ENCODE measurements at regions not wholly inside any gene's neighbourhood (a gene's known extent, or its start where the extent isn't known, plus 50 kb on each side); places are given as distances from the start of the nearest gene placed in this dataset.

GRCh38 chr3:127035677-127036076 lies 52.8 kb downstream of the PLXNA1 start:
- Histone ChIP-seq H3K23me2 (ENCODE audit: insufficient read length, low read depth, low read length, poor library complexity, severe bottlenecking) (no peaks in the 10 kb centered on the region), H3K4me2 (ENCODE audit: insufficient read depth, insufficient read length, low read length) (no peak overlapping the region), H2BK5ac (ENCODE audit: insufficient read length, low read length) (no peak overlapping the region), H3T11ph (ENCODE audit: low read length) (no peak overlapping the region), H4K20me1 (ENCODE audit: control insufficient read depth, insufficient read depth, insufficient read length) (no peaks in the 10 kb centered on the region), H3K27me3 (ENCODE audit: insufficient read depth, low read length) (no peaks in the 10 kb centered on the region), H4K5ac (ENCODE audit: insufficient read length, low read depth, low read length) (no peak overlapping the region), H3K9me3 (ENCODE audit: control insufficient read depth, low read depth, low read length) (no peaks in the 10 kb centered on the region), H3K4me1 (ENCODE audit: insufficient read depth, low read length) (no peaks in the 10 kb centered on the region), H2BK120ac (ENCODE audit: low read depth, low read length, poor library complexity, severe bottlenecking) (no peak overlapping the region), H2BK20ac (ENCODE audit: low read depth, low read length, poor library complexity, severe bottlenecking) (no peak overlapping the region), H3K14ac (ENCODE audit: insufficient read depth, low read length) (no peak overlapping the region; the same call in 1 of the 2 replicates), H2AK5ac (ENCODE audit: insufficient read length, low read length) (no peak overlapping the region), H3K79me2 (ENCODE audit: insufficient read depth, low read length) (no peaks in the 10 kb centered on the region), H3K18ac (ENCODE audit: insufficient read length, low read depth, low read length) (no peak overlapping the region), H3K27ac (ENCODE audit: insufficient read length, low read depth, low read length) (no peak overlapping the region), H4K8ac (replicated peaks; ENCODE audit: insufficient read length, low read depth, low read length) (no peak overlapping the region), H3K4ac (ENCODE audit: low read depth, low read length) (no peak overlapping the region), H4K91ac (ENCODE audit: insufficient read length, low read depth, low read length) (no peak overlapping the region), H3K56ac (ENCODE audit: insufficient read length, low read depth, low read length) (no peak overlapping the region), H3K9ac (ENCODE audit: extremely low read depth, insufficient read length, low read length) (no peak overlapping the region), H2BK15ac (ENCODE audit: low read depth, low read length) (no peak overlapping the region), H3K79me1 (ENCODE audit: insufficient read depth, low read depth, low read length, poor library complexity, severe bottlenecking) (no peaks in the 10 kb centered on the region), H2AFZ (ENCODE audit: low read length) (no peak overlapping the region), H2BK12ac (ENCODE audit: insufficient read length, low read depth, low read length) (no peak overlapping the region), H3K23ac (ENCODE audit: insufficient read length, low read depth, low read length) (no peak overlapping the region)
- no peak for DNase-seq
- H3K4me3 Mint-ChIP-seq = no peak overlapping the region
- no CpG with 5 or more reads among the region's 10 CpGs for WGBS (ENCODE audit: extremely low coverage, insufficient read length, low lambda C conversion rate)
- H3K27ac Mint-ChIP-seq = no peak overlapping the region
- no peak for TF ChIP-seq CTCF (conservative IDR thresholded peaks at IDR 0.05)
- H3K27me3 Mint-ChIP-seq (ENCODE audit: low read depth) = no peaks in the 10 kb centered on the region; the same call in none of the 2 replicates
- peaks cover 0 to 5% of the 10 kb centered on the region in 2 experiments; a peak in 2 of 4 replicates for H3K4me1 Mint-ChIP-seq
- H3K9me3 Mint-ChIP-seq = no peaks in the 10 kb centered on the region
- H3K36me3 Mint-ChIP-seq (ENCODE audit: insufficient read depth in 1 of 3, low read depth in 3 of 3) = peaks cover 5 to 30% (median 20%) of the 10 kb centered on the region in 3 experiments

Measured in H9 (cell line).